BE2C (cell line): ENCODE measurements at regions not wholly inside any gene's neighbourhood (a gene's known extent, or its start where the extent isn't known, plus 50 kb on each side); places are given as distances from the start of the nearest gene placed in this dataset.
A peak's percentile ranks its signal among the peaks of the same experiment; 100 is the strongest.
"Not testable (repeated sequence)": the region's sequence is repeated elsewhere in the genome, so short reads cannot be mapped to it uniquely, and the experiment has no call there.

Experiments used
- DNase-seq: peaks from one replicate; pipeline ENCODE4 v3.0.0-alpha.2; 2020
- H3K27me3 ChIP-seq: fragments of 250-450 bp; sonication (Bioruptor Pico); 2 replicates; pipeline ENCODE4 v1.5.1; 2020; ENCODE audit warnings: mild to moderate bottlenecking
- H3K36me3 ChIP-seq: fragments of 250-450 bp; sonication (Bioruptor Pico); 2 replicates; pipeline ENCODE4 v1.5.1; 2020; ENCODE audit warnings: mild to moderate bottlenecking
- H3K4me1 ChIP-seq: fragments of 250-450 bp; sonication (Bioruptor Pico); 2 replicates; pipeline ENCODE4 v1.5.1; 2020
- H3K4me3 ChIP-seq: 2 replicates; pipeline ENCODE4 v1.5.1; 2011; ENCODE audit warnings: low read depth, low read length
- H3K9me3 ChIP-seq: fragments of 250-450 bp; sonication (Bioruptor Pico); 2 replicates; pipeline ENCODE4 v1.5.1; 2020
- TF ChIP-seq, protein P1 (sequence below): IDR thresholded peaks from 2 replicates; pipeline ENCODE4 v1.5.1; 2012; ENCODE audit warnings: mild to moderate bottlenecking, low read depth, low read length

DNA sequence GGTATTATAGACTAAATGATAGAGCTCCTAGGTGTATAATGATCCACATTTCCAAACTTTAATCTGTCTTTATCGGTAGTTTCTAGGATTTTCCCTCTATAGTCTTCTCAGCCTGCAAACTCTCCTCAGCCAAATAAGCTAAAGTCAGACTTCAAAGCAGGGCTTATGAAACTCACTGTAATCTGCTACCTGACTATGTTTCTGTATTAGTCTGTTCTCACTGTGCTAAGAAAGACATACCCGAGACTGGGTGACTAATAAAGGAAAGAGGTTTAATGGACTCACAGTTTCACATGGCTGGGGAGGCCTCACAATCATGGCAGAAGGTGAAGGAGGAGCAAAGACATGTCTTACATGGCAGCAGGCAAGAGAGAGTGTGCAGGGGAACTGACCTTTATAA is 928.7 kb upstream of the ADGRB3 start:
- Histone ChIP-seq H3K27me3 (no peaks in the 10 kb centered on the region), H3K36me3 (no peaks in the 10 kb centered on the region), H3K9me3 (no peaks in the 10 kb centered on the region), H3K4me3 (no peak overlapping the region), H3K4me1 (no peaks in the 10 kb centered on the region)
- TF ChIP-seq, protein P1, sequence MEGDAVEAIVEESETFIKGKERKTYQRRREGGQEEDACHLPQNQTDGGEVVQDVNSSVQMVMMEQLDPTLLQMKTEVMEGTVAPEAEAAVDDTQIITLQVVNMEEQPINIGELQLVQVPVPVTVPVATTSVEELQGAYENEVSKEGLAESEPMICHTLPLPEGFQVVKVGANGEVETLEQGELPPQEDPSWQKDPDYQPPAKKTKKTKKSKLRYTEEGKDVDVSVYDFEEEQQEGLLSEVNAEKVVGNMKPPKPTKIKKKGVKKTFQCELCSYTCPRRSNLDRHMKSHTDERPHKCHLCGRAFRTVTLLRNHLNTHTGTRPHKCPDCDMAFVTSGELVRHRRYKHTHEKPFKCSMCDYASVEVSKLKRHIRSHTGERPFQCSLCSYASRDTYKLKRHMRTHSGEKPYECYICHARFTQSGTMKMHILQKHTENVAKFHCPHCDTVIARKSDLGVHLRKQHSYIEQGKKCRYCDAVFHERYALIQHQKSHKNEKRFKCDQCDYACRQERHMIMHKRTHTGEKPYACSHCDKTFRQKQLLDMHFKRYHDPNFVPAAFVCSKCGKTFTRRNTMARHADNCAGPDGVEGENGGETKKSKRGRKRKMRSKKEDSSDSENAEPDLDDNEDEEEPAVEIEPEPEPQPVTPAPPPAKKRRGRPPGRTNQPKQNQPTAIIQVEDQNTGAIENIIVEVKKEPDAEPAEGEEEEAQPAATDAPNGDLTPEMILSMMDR, result no peak
- DNase-seq, result no peak

- Histone ChIP-seq H3K4me3 (no peak overlapping the region), H3K27me3 (no peaks in the 10 kb centered on the region), H3K36me3 (no peaks in the 10 kb centered on the region), H3K4me1 (no peaks in the 10 kb centered on the region), H3K9me3 (no peaks in the 10 kb centered on the region; the same call in 1 of the 2 replicates)
- DNase-seq, result no peak
- TF ChIP-seq, protein P1, result no peak
Observed at GRCh38 chr6:67698534-67698933, 936.5 kb upstream of the ADGRB3 start.

GRCh38 chr6:67694127-67694526 is 941.0 kb upstream of the ADGRB3 start:
- Histone ChIP-seq H3K9me3 (no peaks in the 10 kb centered on the region; the same call in 1 of the 2 replicates), H3K4me1 (no peaks in the 10 kb centered on the region), H3K4me3 (no peak overlapping the region), H3K36me3 (no peaks in the 10 kb centered on the region), H3K27me3 (no peaks in the 10 kb centered on the region)
- TF ChIP-seq, protein P1, result peak; percentile 12
- no peak for DNase-seq

DNA sequence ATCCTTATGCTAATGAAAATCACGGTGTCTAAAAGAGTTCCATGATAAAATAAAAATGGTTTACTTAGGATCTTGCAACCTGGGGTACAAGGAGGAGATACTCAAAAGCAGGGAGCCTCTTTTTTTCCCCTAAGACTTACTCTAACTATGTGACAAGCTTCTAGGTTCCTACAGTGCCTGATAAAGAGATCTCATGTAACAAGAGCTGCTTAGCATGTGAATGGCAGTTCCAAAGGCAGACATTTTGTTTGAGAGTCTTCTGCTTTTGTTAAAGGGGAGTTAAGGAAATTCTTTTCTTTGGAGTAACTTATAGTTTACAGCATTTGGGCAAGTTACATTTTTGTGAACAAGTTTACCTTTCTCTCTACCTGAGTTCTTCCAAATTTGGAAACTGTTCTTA is 945.8 kb upstream of the ADGRB3 start:
- Histone ChIP-seq H3K27me3 (no peaks in the 10 kb centered on the region), H3K4me3 (no peak overlapping the region), H3K9me3 (no peaks in the 10 kb centered on the region), H3K36me3 (no peaks in the 10 kb centered on the region), H3K4me1 (no peaks in the 10 kb centered on the region)
- TF ChIP-seq, protein P1, result no peak
- no peak for DNase-seq

DNA sequence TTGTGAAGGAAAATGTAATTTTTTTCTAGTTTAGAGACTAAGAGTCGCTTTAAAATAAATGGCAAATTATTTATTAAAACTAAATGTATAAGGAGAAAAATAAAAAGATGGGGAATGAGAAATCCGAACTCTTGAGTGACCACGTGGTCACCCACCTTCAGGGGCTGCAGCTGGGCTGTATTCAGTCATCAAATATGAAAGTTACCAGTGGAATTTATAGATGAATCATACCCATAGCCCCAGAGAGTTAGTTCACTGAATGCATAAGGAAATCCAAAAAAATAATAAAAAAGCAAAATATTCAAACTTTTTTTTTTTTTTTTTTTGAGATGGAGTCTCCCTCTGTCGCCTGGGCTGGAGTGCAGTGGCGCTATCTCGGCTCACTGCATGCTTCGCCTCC is 947.7 kb upstream of the ADGRB3 start:
- Histone ChIP-seq H3K36me3 (no peaks in the 10 kb centered on the region), H3K27me3 (no peaks in the 10 kb centered on the region), H3K4me3 (no peak overlapping the region), H3K9me3 (no peaks in the 10 kb centered on the region), H3K4me1 (no peaks in the 10 kb centered on the region)
- no peak for DNase-seq
- TF ChIP-seq, protein P1, result no peak

- H3K9me3 ChIP-seq, H3K27me3 ChIP-seq, H3K4me1 ChIP-seq, H3K36me3 ChIP-seq, DNase-seq, H3K4me3 ChIP-seq: not testable (repeated sequence)
Observed at GRCh38 chr6:67686225-67686624, 948.9 kb upstream of the ADGRB3 start.

GRCh38 chr6:67683960-67684359 is 951.1 kb upstream of the ADGRB3 start:
- no peak for DNase-seq

More at GRCh38 chr6:67683960-67684359, 951.1 kb upstream of the ADGRB3 start:
- Histone ChIP-seq H3K4me1 (peaks cover 9% of the 10 kb centered on the region), H3K9me3 (no peaks in the 10 kb centered on the region), H3K36me3 (no peaks in the 10 kb centered on the region), H3K27me3 (no peaks in the 10 kb centered on the region), H3K4me3 (no peak overlapping the region)
- TF ChIP-seq, protein P1, result no peak
